IMR-90 (cell line): ENCODE measurements at regions not wholly inside any gene's neighbourhood (a gene's known extent, or its start where the extent isn't known, plus 50 kb on each side); places are given as distances from the start of the nearest gene placed in this dataset.

Source experiments
- ATAC-seq: fragments of 200-7000 bp; cut with Tn5 transposase; 2 replicates; pipeline ENCODE4 v1.9.1; 2020; ENCODE audit warnings: low read depth, mild to moderate bottlenecking, moderate library complexity
- BruUV-seq: library from RNA; stranded (reverse); fragments of 400-500 nt; replicated peaks from 2 replicates; lab custom pipeline; 2021; lab: Mats Ljungman, UMichigan
- CTCF ChIA-PET: fragments of 300-600 bp; formaldehyde crosslinking; extraction: SDS; loops from one replicate; lab custom pipeline; 2021; ENCODE audit warnings: antibody characterized with exemption; lab: Yijun Ruan, JAX
- POLR2A ChIA-PET: fragments of 300-600 bp; sonication (Branson Sonifier 250); formaldehyde crosslinking; loops from one replicate; lab custom pipeline; 2022; ENCODE audit warnings: antibody characterized with exemption; ENCODE audit not compliant: unreplicated experiment; lab: Charles Lee
- DNase-seq: peaks from one replicate; pipeline ENCODE4 v3.0.0; 2013
- H2AFZ ChIP-seq: replicated peaks from 2 replicates; pipeline ENCODE3; 2013; ENCODE audit warnings: low read length, mild to moderate bottlenecking; ENCODE audit not compliant: poor library complexity
- H2AK5ac ChIP-seq: 2 replicates; pipeline ENCODE4 v1.6.1; 2013; ENCODE audit warnings: low read depth, low read length, inconsistent platforms
- H2AK9ac ChIP-seq: replicated peaks from 2 replicates; pipeline ENCODE3; 2013; ENCODE audit warnings: mild to moderate bottlenecking, low read depth, low read length, moderate library complexity; ENCODE audit not compliant: poor library complexity
- H2BK120ac ChIP-seq: 2 replicates; pipeline ENCODE4 v1.6.1; 2013; ENCODE audit warnings: low read depth, low read length, inconsistent platforms
- H2BK15ac ChIP-seq: 3 replicates; pipeline ENCODE4 v1.6.1; 2013; ENCODE audit warnings: low read depth, low read length, inconsistent platforms
- H2BK20ac ChIP-seq: 2 replicates; pipeline ENCODE4 v1.6.1; 2013; ENCODE audit warnings: low read depth, mild to moderate bottlenecking, inconsistent platforms, low read length, moderate library complexity
- H2BK5ac ChIP-seq: 2 replicates; pipeline ENCODE4 v1.6.1; 2013; ENCODE audit warnings: mild to moderate bottlenecking, low read depth, low read length, inconsistent platforms; ENCODE audit not compliant: poor library complexity, severe bottlenecking
- H3K14ac ChIP-seq: replicated peaks from 2 replicates; pipeline ENCODE4 v1.6.1; 2013; ENCODE audit warnings: low read depth, low read length, inconsistent platforms
- H3K18ac ChIP-seq: 2 replicates; pipeline ENCODE4 v1.6.1; 2013; ENCODE audit warnings: low read depth, low read length, control low read depth
- H3K23ac ChIP-seq: 2 replicates; pipeline ENCODE4 v1.6.1; 2013; ENCODE audit warnings: low read depth, low read length, inconsistent platforms
- H3K27ac ChIP-seq: 2 replicates; pipeline ENCODE4 v1.5.1; 2013; ENCODE audit warnings: mild to moderate bottlenecking, control low read depth, low read length; ENCODE audit not compliant: insufficient read depth
- H3K27me3 ChIP-seq: 2 replicates; pipeline ENCODE4 v1.6.1; 2013; ENCODE audit warnings: low read length; ENCODE audit not compliant: control insufficient read depth, insufficient read depth
- H3K36me3 ChIP-seq: 2 replicates; pipeline ENCODE4 v1.6.1; 2013; ENCODE audit warnings: low read length, mixed read lengths; ENCODE audit not compliant: control insufficient read depth, insufficient read depth
- H3K4ac ChIP-seq: 2 replicates; pipeline ENCODE4 v1.6.1; 2013; ENCODE audit warnings: low read depth, low read length, inconsistent platforms
- H3K4me1 ChIP-seq: 2 replicates; pipeline ENCODE4 v1.6.1; 2013; ENCODE audit warnings: low read length, mixed read lengths; ENCODE audit not compliant: control insufficient read depth, insufficient read depth
- H3K4me2 ChIP-seq: 2 replicates; pipeline ENCODE4 v1.6.1; 2013; ENCODE audit warnings: low read depth, mild to moderate bottlenecking, control low read depth, low read length, moderate library complexity
- H3K4me3 ChIP-seq: 2 replicates; pipeline ENCODE4 v1.5.1; 2013; ENCODE audit warnings: low read depth, mild to moderate bottlenecking, control low read depth, low read length, moderate library complexity; ENCODE audit not compliant: insufficient read depth
- H3K56ac ChIP-seq: 2 replicates; pipeline ENCODE4 v1.6.1; 2013; ENCODE audit warnings: low read length, inconsistent platforms; ENCODE audit not compliant: insufficient read depth; ENCODE audit errors: extremely low read depth
- H3K79me1 ChIP-seq, 2 experiments: 2 replicates each; pipeline ENCODE4 v1.6.1; 2013; ENCODE audit warnings: low read length in 2 of 2, inconsistent platforms in 1 of 2, low read depth in 1 of 2
- H3K9ac ChIP-seq: 2 replicates; pipeline ENCODE4 v1.6.1; 2013; ENCODE audit warnings: low read depth, low read length, control low read depth
- H3K9me1 ChIP-seq: 2 replicates; pipeline ENCODE4 v1.6.1; 2013; ENCODE audit warnings: low read length, inconsistent platforms; ENCODE audit not compliant: insufficient read depth
- H3K9me3 ChIP-seq: 2 replicates; pipeline ENCODE4 v1.6.1; 2013; ENCODE audit warnings: low read length; ENCODE audit not compliant: control insufficient read depth, insufficient read depth
- H4K20me1 ChIP-seq: 2 replicates; pipeline ENCODE4 v1.6.1; 2013; ENCODE audit warnings: low read length, inconsistent platforms; ENCODE audit not compliant: insufficient read depth
- H4K5ac ChIP-seq: 2 replicates; pipeline ENCODE4 v1.6.1; 2013; ENCODE audit warnings: mild to moderate bottlenecking, low read depth, low read length, control low read depth
- H4K8ac ChIP-seq, 2 experiments: 2 replicates each; pipeline ENCODE4 v1.6.1; 2013; ENCODE audit warnings: low read depth in 2 of 2, low read length in 2 of 2, control low read depth in 1 of 2, inconsistent platforms in 1 of 2
- H4K91ac ChIP-seq: 2 replicates; pipeline ENCODE4 v1.6.1; 2013; ENCODE audit warnings: low read depth, low read length, inconsistent platforms; ENCODE audit not compliant: insufficient read depth
- BHLHE40 ChIP-seq: fragments of 150-350 bp; IDR thresholded peaks from 2 replicates; pipeline ENCODE4 v1.6.1; 2016; ENCODE audit warnings: mild to moderate bottlenecking, low read depth, low read length
- CEBPB ChIP-seq: IDR thresholded peaks from 2 replicates; pipeline ENCODE4 v1.6.1; 2012; ENCODE audit warnings: low read depth, low read length, improper control_type of control experiment
- FOS ChIP-seq: fragments of 150-350 bp; IDR thresholded peaks from 2 replicates; pipeline ENCODE4 v1.6.1; 2016; ENCODE audit warnings: low read depth, low read length
- MAZ ChIP-seq: IDR thresholded peaks from 2 replicates; pipeline ENCODE4 v1.6.1; 2012; ENCODE audit warnings: low read depth, mild to moderate bottlenecking, low read length, improper control_type of control experiment, moderate library complexity, borderline replicate concordance
- MXI1 ChIP-seq: IDR thresholded peaks from 2 replicates; pipeline ENCODE4 v1.6.1; 2012; ENCODE audit warnings: low read depth, mild to moderate bottlenecking, low read length, moderate library complexity, borderline replicate concordance
- NFE2L2 ChIP-seq: fragments of 150-350 bp; IDR thresholded peaks from 2 replicates; pipeline ENCODE4 v1.6.1; 2016; ENCODE audit warnings: low read depth, mild to moderate bottlenecking, low read length
- POLR2A ChIP-seq: IDR thresholded peaks from 2 replicates; pipeline ENCODE4 v1.6.1; 2012; ENCODE audit warnings: mild to moderate bottlenecking, low read depth, low read length
- RAD21 ChIP-seq: IDR thresholded peaks from 2 replicates; pipeline ENCODE4 v1.6.1; 2012; ENCODE audit warnings: low read length, improper control_type of control experiment
- RCOR1 ChIP-seq: IDR thresholded peaks from 2 replicates; pipeline ENCODE4 v1.6.1; 2012; ENCODE audit warnings: mild to moderate bottlenecking, low read length, improper control_type of control experiment; ENCODE audit not compliant: insufficient replicate concordance
- RFX5 ChIP-seq: IDR thresholded peaks from 2 replicates; pipeline ENCODE4 v1.8.0; 2012; ENCODE audit warnings: low read depth, mild to moderate bottlenecking, low read length, moderate library complexity
- SMC3 ChIP-seq: fragments of 150-350 bp; IDR thresholded peaks from 2 replicates; pipeline ENCODE4 v1.6.1; 2016; ENCODE audit warnings: low read depth, mild to moderate bottlenecking, antibody characterized with exemption, low read length, moderate library complexity
- WGBS, 2 experiments: methylation state at CpG; one replicate each; pipeline versions ENCODE4 v1.1.5 to v1.1.7; 2013; ENCODE audit warnings: missing lambda C conversion rate in 2 of 2; ENCODE audit not compliant: insufficient read length in 1 of 2; ENCODE audit errors: extremely low coverage in 2 of 2; 5-methylcytosine and 5-hydroxymethylcytosine counted together
- dilution Hi-C: fragments of 300-500 bp; cut with HindIII; formaldehyde crosslinking; loops from one replicate; pipeline ENCODE4 v1.14.3; 2018; ENCODE audit warnings: low sequenced_read_pairs; ENCODE audit not compliant: unreplicated experiment
- in situ Hi-C: fragments of 300-500 bp; cut with MboI; formaldehyde crosslinking; loops from 3 replicates; pipeline ENCODE4 v1.14.3; 2019; ENCODE audit warnings: low sequenced_read_pairs, inconsistent platforms, mixed read lengths
- intact Hi-C: fragments of 100-400 bp; cut with micrococcal nuclease; formaldehyde crosslinking; loops from 2 replicates; pipeline ENCODE4 v1.10.0; 2022

- H2AFZ ChIP-seq = no peak overlapping the region
- no peaks in the 10 kb centered on the region for H3K36me3 ChIP-seq
- no peaks in the 10 kb centered on the region for H3K79me1 ChIP-seq
- POLR2A ChIA-PET = no interaction called here
- H3K18ac ChIP-seq = no peak overlapping the region
- CTCF ChIA-PET = interaction anchor here (0.7 kb wide), 1 partner anchor 16 kb away, joined by 3 read pairs; no protein-coding TSS in a partner anchor
- no peaks in the 10 kb centered on the region for H3K27me3 ChIP-seq
- no peaks in the 10 kb centered on the region for H3K9me1 ChIP-seq
- H2BK120ac ChIP-seq = no peak overlapping the region
- ATAC-seq = no peak
- dilution Hi-C loops = no loop called here
- H4K8ac ChIP-seq = no peak overlapping the region
- no peak overlapping the region for H3K9ac ChIP-seq
- no peak overlapping the region for H3K14ac ChIP-seq
- TF ChIP-seq SMC3 (no peak), BHLHE40 (no peak), MXI1 (no peak), RFX5 (no peak), CEBPB (no peak), POLR2A (no peak), FOS (no peak), RAD21 (no peak), NFE2L2 (no peak), MAZ (no peak), RCOR1 (no peak)
- H3K4me2 ChIP-seq = no peak overlapping the region
- no peak overlapping the region for H4K5ac ChIP-seq
- no peak overlapping the region for H3K4me3 ChIP-seq
- no peak overlapping the region for H3K56ac ChIP-seq
- no peaks in the 10 kb centered on the region for H3K4me1 ChIP-seq
- H3K23ac ChIP-seq = no peak overlapping the region
- in situ Hi-C loops = no loop called here
- H3K27ac ChIP-seq = no peak overlapping the region
- BruUV-seq = no TSS peak
- H2BK15ac ChIP-seq = no peak overlapping the region
- H4K91ac ChIP-seq = no peak overlapping the region
- no peak overlapping the region for H2AK9ac ChIP-seq
- no peak overlapping the region for H2BK5ac ChIP-seq
- H2AK5ac ChIP-seq = no peak overlapping the region
- H3K9me3 ChIP-seq = no peaks in the 10 kb centered on the region
- no peak overlapping the region for H2BK20ac ChIP-seq
- 43% methylated on average over 1 of the region's 1 CpG; no CpG with 5 or more reads in 1 of the 2 experiments for WGBS, 2 experiments
- no peaks in the 10 kb centered on the region for H4K20me1 ChIP-seq
- no peak for DNase-seq
- intact Hi-C loops = no loop called here
- no peak overlapping the region for H3K4ac ChIP-seq
These were observed 239.6 kb upstream of the VEGFC start for GRCh38 chr4:177032341-177032740.
